SH-SY5Y (cell line): ENCODE measurements at regions not wholly inside any gene's neighbourhood (a gene's known extent, or its start where the extent isn't known, plus 50 kb on each side); places are given as distances from the start of the nearest gene placed in this dataset.

Experiments
- GATA2 ChIP-seq: IDR thresholded peaks from 2 replicates; pipeline ENCODE4 v1.6.1; 2011; ENCODE audit warnings: mild to moderate bottlenecking, low read depth, low read length
- GATA3 ChIP-seq: IDR thresholded peaks from 2 replicates; pipeline ENCODE4 v1.6.1; 2011; ENCODE audit warnings: low read depth, mild to moderate bottlenecking, low read length, moderate library complexity

DNA sequence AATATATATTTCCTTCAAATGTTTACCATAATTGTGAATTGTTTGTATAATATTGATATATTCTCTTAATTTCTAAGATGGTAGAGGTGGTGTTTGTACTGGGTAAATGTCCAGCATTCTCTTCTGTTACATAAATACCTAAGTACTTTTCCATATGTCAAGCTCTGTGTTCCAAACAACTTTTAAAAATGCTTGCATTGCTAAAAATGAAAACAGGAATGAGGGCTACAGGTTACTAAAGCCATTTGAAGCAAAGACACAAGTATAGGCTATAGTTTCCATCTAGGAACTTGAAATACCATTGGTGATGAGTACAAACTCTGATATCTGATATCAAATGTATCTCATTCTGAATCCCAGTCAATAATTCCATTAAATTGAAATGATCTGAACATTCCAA lies 233.6 kb upstream of the SORCS1 start:
- TF ChIP-seq GATA2 (no peak), GATA3 (no peak)

DNA sequence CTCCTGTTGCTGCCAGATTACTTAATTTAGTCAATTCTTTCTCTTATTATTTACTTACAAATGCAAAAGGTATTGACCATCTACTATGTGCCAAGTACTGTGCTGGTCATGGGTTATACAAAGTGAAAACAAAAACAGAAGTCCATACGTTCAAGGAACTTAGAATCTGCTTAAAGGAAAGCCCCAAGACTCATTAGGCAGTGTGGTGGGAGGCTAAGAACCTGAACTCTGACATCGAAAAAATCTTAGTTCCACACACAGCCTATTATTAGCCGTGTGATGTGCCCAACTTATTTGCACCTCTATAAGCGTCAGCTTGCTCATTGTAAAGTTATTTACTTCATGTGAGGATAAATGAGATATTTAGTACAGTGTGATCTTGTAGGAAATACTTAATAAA lies 227.4 kb upstream of the SORCS1 start:
- no peak for TF ChIP-seq GATA3
- no peak for TF ChIP-seq GATA2

DNA sequence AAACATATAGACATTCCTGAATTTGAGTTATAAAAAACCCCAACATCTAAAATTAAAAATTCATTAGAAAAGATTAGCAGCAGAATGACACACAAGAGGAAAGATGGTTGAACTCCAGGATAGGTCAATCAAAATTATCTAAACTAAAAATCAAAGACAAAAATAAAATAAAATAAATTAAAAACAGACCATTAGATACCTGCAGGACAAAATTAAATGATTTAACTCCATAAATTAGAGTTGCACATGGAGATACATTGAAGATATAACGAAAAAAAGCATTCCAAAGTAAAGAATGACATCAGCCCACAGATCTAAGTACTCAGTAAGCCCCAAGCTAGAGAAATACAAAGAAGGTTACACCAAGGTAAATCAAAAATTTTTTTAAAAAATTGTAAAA lies 226.1 kb upstream of the SORCS1 start:
- TF ChIP-seq GATA3 = peak; percentile 85
- TF ChIP-seq GATA2 = no peak

DNA sequence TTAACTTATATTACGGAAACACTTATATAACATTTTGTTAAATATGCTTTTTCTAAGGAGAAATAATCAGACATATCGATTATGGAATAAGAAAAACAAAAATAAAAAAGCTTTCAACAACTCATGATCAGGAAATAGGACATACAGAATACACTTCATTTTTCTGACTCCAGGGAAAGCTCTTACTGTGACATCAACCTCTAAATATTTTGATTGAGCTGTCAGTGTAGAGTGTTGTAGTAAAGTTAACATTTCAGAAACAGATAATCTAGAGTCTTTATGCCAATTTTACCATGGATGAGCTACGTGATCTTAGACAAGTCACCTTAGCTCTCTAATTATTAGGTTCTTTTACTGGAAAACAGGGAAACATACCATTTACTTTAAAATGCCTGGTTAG lies 218.9 kb upstream of the SORCS1 start:
- TF ChIP-seq GATA3 (no peak), GATA2 (no peak)

DNA sequence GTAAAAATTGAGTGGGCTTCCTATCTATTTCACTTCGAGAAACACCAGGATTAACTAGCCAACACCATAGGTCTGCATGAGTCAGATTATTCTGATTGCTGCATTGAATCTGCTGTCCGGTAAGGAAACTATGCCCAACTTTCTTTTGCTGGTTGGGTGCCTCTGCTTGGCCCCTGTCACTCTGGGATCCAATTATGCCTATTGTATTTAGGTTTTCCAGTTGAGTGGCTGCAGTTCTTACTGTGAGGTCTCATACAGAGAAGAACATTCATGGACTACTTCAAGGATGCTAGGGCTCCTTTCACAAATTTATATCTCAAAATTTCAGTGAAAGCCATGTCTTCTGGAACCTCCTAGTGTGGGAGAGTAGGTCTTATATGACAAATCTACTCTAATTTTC lies 215.1 kb upstream of the SORCS1 start:
- TF ChIP-seq GATA3 = no peak
- TF ChIP-seq GATA2 = no peak

DNA sequence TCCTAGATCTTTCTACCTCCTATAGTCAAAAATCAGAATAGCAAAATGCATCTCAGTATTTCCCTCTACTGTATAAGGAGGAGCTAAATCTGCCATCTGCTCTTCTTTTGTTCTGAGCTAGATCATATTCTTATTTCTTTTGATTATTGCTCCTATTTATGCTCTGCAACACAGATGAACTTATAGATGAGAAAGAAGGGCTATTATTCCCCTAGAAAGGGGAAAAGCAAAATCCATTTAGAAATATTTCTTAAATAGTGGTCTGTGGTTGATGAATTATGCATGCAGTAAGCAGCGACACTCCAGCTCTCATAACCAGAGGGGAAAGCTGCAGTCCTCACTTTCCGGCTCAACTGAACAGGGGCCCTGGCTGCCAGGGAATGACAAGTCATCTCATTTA lies 207.3 kb upstream of the SORCS1 start:
- TF ChIP-seq GATA3 = no peak
- no peak for TF ChIP-seq GATA2

DNA sequence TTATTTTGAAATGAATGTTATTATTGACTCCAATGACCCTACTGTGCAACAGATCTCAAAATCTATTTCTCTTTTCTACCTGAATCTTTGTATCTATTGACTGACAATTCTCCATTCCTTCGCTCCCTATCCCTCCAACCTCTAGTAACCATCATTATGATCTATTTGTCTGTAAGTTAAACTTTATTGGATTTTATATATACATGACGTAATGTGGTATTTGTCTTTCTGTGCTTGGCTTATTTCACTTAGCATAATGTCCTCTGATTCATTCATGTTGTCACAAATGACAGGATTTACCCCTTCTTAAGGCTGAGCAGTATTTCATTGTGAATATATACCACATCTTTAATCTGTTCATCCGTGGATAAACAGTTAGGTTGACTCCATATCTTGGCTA lies 200.4 kb upstream of the SORCS1 start:
- TF ChIP-seq GATA2 = no peak
- no peak for TF ChIP-seq GATA3

DNA sequence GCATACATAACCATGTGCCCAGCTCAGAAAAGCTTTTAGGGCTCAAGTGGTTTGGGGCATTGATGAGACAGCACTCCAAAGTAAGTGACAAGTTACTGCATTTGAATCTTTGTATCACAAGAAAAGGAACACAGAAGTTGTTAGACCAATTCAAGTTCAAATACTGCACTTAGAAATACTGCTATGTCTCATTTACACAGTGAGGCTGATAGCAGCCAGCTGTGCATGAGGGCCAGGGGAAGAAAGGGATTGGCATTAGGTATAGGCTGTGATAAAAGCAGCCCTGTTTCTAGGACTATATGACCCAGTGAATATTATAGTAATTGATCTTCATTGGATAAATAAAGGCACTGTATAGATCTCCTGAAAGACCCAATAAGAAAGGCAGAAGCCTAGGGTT lies 197.8 kb upstream of the SORCS1 start:
- TF ChIP-seq GATA2 (no peak), GATA3 (no peak)

DNA sequence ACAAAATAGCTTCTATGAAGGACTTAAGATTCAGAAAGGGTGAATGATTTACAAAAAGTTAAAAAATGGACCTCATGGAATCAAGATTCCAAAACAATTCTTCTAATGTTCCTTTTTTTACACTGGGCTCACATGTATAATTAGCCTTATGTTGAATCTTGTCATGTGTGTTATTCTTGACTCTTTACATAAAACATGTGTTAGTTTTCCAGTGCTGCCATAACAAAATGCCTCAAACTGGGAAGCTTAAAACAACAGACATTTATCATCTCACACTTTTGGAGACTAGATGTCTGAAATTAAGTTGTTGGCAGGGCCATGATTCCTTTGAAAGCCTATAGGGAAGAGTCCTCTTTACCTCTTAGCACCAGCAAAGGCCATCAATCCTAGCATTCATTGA lies 192.5 kb upstream of the SORCS1 start:
- no peak for TF ChIP-seq GATA2
- no peak for TF ChIP-seq GATA3

DNA sequence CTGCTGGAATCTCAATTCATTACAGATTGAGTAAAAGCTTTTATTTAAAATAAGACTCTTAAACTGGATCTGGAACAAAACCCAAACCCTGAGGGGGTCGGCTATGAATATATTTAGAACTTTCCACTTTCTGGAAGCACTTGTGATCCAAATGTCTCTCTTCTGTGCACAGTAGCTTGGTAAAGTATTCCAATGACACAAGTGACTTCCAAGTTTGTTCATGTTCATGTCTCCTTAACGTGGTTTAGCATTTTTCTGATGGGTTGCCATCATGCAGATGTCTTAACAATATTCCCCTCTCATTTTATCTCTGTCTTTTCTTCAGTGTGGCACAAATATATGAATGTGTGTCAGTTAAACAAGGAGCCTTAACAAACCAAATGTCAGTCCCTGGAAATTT lies 191.9 kb upstream of the SORCS1 start:
- no peak for TF ChIP-seq GATA3
- no peak for TF ChIP-seq GATA2

DNA sequence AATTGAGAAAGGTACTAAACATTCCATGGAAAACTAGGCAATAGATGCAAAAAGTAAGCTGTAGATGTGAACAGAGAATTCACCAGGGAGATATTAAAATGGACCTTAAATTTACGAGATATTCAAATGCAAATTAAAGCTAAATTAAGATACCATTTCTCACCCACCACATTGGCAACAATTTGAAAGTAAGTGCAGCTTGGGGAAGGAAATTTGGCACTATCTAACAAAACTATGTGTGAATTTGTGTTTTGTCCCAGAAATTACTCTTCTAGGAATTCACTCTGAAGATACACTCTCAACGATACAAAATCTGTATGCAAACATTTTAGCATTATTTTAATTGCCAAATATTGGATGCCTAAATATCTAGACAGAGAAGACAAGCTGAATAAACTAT lies 178.2 kb upstream of the SORCS1 start:
- no peak for TF ChIP-seq GATA3
- no peak for TF ChIP-seq GATA2

DNA sequence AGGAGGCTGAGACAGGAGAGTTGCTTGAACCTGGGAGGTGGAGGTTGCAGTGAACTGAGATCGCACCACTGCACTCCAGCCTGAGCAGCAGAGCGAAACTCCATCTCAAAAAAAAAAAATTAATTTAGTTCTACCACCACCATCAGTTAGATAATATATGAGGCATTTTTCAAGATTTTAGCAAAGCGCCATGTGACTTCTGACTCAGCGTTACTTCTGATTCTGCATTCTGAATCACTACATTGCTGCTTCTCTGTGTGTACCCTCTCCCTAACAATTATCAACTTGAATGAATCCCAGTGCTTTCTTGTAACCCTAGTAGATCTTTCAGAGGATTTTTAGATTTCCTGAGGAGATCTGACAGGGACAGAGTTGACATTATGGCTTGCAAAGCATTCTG lies 176.8 kb upstream of the SORCS1 start:
- TF ChIP-seq GATA2 (no peak), GATA3 (no peak)

DNA sequence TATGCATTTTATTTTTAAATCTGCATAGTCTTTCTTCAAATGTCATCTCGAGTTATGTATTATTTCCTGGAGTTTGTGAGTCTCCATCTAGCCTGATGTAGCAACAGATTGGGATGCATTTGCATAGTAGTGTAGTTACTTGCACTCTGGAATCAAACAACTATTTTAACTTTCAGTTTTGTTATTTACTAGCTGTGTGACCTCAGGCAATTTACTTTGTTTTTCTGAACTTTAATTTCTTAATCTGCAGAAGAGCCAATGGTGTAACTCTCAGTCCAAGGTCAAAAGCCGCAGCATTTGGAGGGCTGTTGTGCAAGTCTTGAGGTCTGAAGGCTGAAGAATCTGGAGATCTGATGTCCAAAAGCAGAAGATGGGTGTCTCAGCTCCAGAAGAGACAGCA lies 175.8 kb upstream of the SORCS1 start:
- TF ChIP-seq GATA3 (no peak), GATA2 (no peak)

DNA sequence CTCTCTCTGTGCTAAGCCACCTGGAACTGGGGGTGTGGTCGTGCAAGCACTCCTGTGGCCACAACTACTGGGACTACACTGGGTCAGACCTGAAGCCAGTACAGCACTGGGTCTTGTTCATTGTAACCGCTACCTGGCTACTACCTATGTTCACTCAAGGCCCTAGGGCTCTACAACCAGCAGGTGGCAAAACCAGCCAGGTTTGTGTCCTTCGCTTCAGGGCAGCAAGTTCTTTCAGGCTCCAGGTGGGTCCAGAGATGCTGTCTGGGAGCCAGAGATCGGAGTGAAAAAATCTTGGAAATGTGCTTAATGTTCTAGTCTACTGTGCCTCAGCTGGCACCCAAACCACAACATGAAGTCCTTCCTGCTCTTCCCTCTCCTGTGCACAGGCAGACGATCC lies 171.6 kb upstream of the SORCS1 start:
- TF ChIP-seq GATA3 (no peak), GATA2 (no peak)

DNA sequence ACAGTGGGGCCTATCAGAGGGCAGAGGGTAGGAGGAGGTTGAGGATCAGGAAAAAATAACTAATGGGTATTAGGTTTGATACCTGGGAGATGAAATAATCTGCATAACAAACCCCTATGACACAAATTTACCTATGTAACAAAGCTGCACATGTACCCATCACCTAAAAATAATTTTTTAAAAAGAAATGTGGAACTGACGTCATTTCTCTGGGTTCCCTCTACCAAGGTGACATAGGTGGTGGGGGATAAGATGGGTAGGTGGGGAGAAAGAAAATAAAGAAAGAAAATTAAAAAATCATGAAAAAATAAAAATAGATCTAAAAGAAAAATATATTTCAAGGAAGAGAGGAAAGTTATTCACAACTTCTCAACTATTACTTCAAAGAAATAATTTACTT lies 153.1 kb upstream of the SORCS1 start:
- TF ChIP-seq GATA3 = no peak

DNA sequence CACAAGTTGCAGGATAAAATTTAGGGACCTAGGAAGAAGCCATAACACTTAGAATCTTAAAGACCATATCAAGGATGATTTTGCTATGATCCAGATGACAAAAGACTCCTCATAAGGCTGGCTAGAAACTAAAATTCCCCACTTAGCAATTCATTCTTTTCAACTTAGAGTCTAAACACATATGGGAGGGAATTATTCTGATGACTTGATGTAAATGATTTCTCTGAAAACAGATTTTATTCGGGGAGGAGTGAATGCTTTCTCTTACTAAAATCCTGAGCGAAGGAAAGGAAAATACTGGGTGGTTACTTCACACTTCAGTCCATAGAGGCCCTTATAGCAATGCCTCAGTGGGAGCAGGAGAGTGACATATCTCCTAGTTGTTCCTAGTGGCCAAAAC lies 138.7 kb upstream of the SORCS1 start:
- no peak for TF ChIP-seq GATA2
- no peak for TF ChIP-seq GATA3

DNA sequence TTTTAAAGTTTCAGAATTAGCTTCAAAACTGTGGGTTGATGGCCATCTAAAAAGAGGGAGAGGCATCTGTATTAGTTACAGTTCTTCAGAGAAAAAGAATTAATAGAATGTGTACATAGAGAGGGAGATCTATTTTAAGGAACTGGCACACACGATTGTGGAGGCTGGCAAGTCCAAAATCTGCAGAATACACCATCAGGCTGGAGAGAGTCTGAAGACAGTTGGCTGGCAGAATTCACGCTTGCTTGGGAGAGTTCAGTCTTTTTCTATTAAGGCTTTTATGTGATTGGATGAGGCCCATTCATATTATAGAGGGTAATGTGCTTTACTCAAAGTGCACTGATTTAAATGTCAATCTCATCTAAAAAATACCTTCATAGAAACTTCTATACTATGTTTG lies 135.1 kb upstream of the SORCS1 start:
- TF ChIP-seq GATA2 (no peak), GATA3 (no peak)

DNA sequence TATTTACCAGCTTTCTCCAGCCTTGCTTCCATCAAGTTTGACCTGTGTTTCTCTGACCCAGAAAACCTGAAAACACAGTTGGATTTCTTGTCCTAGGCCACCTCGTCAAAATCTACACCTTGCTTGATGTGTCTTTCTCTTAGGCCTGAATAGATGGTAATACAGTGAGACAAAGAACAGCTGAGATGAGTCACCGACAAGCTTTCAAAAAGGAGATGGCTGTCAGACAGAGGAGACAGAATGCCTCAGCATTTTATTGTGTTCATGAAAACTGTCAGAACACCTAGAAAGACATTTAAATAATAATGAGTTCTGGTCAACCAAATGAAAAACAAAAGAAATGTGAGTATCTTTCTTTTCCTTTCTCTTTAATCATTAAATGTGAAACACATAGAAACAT lies 119.7 kb upstream of the SORCS1 start:
- TF ChIP-seq GATA2 (no peak), GATA3 (no peak)
